NCI-H524 (cell line): ENCODE measurements at regions not wholly inside any gene's neighbourhood (a gene's known extent, or its start where the extent isn't known, plus 50 kb on each side); places are given as distances from the start of the nearest gene placed in this dataset.
A peak's percentile ranks its signal among the peaks of the same experiment; 100 is the strongest.

Experiments
- DNase-seq, 2 experiments: peaks; one replicate each; lab custom pipeline; 2025; lab: John Stamatoyannopoulos, UW

DNA sequence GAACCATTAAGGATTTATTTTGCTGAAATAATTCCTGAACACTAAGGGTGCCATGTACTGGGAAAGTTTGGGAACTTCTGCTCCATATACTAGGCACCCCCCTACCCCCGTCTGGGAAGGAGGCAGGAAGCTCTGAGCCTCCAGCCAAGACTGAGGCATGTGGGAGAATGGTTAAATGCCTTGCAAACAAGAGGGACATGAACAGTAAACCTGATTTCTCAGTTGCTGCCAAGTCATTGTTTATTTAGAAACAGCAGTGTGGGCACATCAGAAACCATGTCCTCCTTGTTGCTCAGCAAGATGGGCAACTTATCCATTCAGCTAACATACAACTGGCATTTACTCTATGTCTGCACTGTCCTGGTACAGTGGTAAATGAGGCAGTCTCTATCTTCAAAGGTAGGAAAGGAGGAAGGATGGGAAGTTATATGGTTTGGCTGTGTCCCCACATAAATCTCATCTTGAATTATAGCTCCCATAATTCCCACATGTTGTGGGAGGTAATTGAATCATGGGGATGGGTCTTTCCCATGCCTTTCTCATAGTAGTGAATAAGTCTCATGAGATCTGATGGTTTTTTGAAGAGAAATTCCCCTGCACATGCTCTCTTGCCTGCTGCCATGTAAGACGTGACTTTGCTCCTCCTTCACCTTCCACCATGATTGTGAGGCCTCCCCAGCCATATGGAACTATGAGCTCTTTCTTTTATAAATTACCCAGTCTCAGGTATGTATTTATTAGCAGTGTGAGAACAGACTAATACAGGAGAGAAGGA lies 459.1 kb downstream of the MIAT start:
- DNase-seq: no peak

DNA sequence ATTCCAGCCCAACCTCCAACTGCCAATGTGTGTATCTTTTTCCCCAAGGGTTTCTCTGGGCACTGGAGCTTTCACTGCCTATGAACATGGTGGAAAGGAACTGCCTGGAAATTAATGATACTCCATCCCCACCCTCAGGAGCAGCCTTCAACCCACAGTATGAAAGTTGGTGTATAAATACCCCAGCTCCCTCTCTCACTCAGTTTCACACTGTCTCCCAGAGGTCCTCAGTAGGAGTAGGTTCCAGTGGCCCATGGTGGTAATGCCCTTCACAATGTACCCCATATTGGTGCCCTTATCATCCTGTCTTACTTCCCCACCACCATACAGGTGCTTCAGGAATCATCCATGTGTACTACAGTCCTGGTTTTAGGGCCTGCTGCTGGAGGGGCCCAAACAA lies 462.6 kb downstream of the MIAT start:
- no peak for DNase-seq

DNA sequence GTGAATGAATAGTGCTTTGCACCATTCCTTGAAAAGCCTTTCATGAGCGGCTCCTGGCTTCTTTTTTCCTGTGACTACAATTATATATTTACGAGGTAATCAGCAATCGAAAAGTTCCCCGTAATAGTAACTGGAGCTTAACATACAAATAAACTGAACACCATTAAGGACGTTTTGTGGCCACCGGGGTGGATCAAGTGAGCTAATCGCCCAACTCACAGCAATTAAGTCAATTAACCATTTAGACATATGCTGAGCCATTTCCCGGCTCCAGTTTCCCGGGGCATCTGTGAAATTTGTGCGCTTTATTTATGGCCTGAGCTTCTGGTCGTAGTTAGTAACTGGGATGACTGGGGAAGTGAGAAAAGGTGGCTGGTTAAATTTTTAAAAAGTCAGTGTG lies 465.2 kb downstream of the MIAT start:
- peak; percentile 74 to 91 for DNase-seq

DNA sequence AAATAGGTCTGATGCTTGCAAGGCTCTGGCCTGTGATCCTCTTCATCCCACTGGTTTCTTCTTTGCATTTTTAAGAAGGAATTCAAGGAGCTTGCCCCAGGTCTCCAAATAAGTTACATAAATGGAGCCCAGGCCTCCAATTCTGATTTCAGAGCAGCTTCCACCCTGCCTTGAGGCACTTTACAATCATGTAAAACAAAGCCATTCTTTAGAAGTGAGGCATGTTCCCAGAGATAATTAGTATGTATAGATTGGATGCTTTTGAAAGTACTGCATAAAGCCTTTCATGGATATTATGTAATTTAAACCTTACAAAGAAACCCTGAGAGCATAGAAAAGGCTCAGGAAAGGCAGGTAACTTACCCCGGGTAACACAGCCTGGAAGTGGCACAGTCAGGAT lies 466.5 kb downstream of the MIAT start:
- no peak for DNase-seq

DNA sequence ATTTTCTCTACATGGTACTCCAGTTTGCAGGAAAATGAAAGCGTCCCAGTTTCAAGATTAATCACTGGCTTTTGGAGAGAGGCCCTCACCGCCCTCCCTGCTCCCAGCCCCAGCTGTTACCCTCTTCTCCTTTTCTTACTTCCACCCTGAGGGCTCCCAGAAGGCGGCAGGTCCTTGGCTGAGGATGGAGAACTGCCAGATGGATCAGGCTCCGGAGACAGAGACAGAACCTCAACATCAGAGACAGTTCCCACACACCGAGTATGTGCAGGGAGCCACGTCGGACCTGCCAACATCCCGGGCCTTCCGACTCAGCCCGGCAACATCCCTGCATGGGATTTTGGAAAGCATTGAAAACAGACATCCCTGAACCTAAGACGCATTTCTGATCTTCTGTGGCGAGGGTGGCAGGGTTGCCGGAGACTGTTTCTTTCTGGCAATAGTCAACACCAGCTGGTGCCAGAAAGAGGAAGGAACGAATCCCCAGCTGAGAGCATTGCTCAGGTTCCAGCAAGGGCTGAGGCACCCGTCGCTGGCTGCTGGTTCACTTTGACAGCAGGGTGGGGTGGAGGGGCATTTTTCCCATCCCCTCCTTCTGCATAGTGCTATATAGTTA lies 467.1 kb downstream of the MIAT start:
- peak; percentile 96 to 98 for DNase-seq

DNA sequence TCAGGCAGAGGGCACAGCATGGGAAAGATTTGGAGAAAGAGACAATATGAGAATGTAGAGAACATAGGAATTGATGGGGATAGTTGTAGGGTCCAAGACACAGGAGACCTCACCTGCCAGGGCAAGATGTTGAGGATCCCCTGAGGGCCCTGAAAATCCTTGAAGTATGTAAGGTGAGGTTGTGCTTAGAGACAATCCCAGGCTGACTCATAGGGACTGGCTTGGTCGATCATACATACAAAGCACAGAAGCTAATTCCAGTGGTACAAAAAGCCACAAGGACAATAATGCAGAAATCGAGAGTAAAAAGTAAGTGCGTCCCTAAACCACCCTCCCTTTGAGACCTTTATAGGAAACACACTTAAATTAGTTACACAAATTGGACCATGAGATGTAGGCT lies 468.2 kb downstream of the MIAT start:
- DNase-seq: no peak

DNA sequence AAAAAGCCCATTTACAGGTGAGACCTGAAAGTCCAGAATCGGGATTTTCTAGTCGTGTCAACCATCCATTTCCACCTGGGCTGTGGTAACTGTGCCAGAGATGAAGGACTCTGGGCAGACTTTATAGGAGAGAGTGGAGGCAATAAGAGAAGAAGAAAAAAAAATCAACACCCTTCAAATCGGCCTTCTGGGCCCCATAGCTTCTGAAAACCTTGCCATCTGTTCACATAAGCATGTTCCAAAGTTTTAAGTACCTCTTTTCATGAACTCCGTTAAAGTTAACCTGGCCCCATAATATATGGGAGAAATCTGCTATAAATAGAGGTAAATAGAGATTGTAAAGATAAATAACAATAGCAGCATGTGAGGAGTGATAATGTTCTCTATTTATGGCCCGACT lies 470.5 kb downstream of the MIAT start:
- DNase-seq: peak; percentile 58 to 76

DNA sequence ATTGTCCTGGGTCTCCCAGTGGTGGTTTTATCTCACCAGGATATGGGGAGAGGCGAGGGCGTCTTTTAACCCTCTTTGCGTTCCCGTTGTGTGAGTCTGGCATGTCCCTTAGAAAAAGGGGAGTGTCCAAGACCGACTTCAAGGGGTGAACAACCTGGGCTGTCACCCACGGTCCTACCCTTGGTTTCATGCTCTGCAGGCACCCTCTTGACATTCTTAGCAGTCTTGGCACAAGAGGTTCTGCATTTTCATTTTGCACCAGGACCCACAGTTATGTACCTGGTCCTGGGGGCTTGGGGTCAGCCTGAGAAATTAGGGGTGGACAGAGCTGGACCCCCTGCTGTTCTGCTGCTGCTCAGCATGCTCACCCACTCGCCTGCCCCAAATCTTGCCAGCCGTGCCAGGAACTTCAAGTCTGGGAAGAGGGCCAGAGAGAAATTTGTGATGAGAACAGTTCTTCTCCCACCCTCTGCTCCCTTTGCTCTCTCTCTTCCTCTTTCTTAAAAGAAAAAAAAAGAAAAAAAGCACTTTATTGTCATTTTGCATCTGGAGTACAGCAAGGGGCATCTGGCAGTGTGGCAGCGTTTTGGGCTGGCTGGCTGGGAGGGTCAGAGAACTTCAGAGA lies 471.2 kb downstream of the MIAT start:
- peak in 1 of 2 experiments; percentile 46 for DNase-seq

DNA sequence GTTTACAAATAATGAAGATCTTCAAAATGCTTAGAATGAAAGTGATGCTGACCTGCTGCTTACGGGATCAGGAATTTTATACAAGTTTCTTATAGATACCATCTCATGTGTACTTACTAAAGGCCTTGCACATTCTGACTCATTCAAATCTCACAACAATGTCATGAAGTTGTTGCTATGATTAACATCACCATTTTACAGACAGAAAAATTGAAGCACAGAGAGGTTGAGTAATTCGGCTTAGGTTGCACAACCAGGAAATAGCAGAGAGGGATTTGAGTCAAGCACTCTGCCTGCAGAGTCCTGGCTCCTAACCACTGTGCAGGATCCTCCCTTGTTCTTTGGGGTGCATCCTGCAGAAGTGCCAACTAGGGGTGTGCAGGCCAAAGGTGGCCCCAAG lies 471.9 kb downstream of the MIAT start:
- DNase-seq: no peak

DNA sequence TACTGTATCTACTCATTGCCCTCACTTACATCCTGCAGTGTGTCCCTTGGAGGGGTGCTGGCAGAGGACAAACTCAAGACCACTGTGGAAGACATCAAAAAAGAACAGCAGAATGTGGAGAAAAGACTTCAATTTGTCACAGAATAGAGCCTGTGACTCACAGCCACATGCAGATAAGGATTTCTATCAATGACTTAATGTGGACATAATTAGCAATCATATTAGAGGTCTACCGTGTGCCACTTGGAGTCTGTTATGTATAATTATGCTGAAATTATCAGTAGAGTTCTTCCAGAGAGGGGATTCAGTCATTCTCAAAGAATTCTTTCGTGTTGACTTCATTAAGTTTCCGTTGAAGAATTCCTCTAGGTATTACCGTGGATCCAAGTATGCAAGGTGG lies 473.5 kb downstream of the MIAT start:
- no peak for DNase-seq

DNA sequence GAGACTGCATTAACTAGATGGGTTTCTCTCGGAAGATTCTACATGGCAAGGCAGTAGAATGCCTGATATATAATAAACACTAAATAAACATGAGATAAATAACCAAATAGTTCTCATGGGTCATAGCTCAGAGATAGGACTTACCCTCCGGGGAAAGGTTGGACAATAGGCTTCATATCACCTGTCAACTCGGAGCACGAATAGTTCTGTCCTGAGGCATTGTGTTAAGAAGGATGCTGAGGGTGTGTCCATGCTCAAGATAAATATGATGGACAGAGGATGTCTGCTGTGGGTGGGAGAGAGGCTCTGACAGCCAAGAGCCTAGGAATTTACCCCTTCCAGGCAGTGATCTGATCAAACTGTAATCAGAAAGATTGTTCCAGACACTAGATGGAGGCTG lies 474.0 kb downstream of the MIAT start:
- DNase-seq: no peak

DNA sequence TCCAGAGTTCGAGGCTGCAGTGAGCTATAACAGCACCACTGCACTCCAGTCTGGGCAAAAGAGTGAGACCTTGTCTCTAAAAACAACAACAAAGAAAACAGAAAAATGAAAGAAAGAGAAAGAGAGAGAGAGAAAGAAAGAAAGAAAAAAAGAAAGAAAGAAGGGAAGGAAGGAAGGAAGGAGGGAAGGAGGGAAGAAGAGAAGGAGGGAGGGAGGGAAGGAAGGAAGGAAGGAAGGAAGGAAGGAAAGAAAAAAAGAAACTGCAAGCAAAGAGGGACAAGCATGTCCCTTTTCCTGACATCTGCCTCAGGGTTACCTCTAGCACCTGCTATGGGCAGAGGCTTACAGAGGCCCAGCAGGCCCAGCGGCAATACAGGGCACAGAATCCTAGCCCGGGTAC lies 475.0 kb downstream of the MIAT start:
- no peak for DNase-seq

DNA sequence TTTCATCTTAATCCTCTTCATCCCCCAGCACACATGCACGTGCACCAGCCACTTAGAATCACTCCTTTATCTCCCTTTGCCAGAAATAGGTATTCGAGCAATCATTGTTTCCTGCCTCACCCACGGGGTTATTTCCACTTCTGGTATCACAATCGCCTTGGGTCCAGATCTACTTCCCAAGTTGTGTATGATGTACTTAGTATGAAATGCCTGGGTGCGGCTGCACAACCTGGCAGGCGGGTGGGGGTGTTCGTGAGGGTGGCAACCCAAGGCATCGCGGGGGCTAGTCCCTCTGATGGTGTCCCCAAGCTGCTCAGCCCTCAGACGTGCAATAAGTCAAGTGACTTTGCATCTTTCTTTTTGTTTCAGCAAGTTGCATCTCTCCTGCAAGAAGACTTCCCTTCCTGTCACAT lies 475.6 kb downstream of the MIAT start:
- DNase-seq: no peak

DNA sequence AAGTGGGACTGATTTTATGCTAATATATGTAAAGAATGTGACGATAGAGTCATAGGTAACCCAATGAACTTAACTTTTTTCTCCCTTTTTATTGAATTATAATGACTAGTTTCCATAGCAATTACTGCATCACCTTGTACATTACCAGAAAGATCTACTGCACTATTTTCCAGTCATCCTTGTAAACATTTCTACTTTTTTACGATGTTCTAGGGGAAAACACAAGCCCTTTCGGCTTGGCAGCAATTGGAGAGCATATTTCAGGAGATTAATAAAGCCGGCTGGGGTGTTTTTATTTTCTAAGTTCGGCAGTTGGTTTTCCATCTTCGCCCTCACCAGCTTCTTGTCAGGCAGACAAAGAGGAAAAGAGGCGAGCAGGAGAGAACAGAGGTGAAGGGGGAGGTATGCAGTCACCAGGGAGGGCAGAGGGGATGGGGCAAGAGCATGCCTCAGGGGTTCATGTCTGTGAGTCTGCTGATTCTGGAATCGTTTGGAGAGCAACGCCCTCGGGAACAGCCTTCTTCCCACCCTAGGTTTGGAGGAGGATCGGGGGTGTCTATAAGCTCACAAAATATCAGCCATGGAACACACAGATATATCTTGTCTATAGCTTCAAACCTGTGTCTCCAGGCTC lies 476.4 kb downstream of the MIAT start:
- no peak for DNase-seq

DNA sequence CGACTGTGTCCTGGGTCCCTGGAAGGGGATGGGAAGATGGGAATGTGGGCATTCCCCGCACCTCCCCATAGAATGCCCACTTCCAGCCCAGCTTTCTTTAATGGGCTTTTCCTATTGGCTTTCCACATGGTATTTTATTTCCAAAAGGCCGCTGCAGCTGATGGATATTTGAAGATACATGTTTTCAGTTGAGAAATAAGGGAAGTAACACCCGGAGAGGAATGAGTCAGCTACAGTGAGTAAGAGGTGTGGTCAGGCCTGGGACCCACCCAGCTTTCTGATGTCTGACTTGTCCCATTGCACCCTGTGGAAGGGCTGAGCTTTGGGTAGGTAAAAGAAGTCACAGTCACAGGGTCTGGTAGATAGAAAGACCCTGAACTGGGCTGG lies 476.9 kb downstream of the MIAT start:
- no peak for DNase-seq

DNA sequence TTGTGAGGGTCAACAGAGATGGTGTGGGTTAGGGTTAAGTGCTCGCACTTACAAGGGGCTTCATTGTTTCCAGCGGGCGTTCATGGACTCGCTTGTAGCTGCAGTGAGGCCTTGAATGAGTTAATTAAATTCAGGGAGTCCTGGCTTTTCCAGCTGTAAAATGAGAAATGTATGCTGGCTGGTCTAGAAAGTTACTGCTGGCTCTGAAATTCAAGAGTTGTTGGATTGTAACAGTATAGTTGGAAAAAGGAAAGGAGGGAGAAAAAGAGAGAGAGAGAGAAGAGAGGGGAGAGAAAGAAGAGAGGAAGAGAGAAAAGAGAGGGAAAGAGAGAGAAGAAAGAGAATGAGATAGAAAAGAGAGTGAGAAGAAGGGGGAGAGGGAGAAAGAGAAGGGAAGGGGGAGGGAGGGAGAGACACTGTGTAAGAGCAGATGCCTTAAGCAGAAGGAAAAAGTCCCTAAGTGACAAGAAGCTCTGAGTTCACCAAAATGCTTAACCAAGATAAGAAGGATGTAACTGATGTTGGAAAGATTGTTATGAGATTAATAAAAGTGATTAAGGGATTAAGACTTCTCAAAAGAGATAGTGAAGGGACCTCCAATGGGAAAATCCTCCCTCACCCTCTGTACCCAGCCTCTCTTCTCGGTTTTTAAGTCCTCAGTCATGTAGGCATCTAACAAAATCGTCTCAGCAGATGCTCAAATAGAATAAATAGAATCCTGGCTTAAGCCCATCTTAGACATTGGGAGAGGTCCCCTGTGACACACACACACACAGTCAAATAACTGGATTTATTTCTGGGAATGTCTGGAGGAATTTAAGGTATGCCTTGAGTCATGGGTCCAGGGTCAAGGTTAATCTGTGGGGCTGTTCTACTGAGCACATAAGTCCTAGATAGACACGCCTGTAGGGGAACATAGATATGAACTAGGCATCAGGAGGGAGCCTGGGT lies 477.9 kb downstream of the MIAT start:
- DNase-seq: peak; percentile 43 to 92

DNA sequence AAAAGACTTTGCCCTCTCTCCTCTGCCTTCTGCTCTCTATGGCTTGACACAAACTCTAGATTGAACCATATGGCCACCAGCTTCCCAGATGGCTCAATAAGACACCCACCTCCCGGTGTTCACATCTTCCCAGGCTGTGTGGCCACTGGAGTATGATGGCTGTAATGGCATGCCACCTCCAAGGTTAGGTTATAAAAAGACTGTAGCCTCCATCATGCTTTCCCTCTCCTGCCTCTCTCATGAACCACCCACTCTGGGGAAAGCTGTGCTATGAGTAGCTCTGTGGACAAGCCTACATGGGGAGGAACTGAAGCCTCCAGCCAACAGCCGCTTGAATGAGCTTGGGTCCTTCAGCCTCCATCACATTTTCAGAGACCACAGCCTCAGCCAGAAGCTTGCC lies 479.2 kb downstream of the MIAT start:
- peak; percentile 32 to 72 for DNase-seq

DNA sequence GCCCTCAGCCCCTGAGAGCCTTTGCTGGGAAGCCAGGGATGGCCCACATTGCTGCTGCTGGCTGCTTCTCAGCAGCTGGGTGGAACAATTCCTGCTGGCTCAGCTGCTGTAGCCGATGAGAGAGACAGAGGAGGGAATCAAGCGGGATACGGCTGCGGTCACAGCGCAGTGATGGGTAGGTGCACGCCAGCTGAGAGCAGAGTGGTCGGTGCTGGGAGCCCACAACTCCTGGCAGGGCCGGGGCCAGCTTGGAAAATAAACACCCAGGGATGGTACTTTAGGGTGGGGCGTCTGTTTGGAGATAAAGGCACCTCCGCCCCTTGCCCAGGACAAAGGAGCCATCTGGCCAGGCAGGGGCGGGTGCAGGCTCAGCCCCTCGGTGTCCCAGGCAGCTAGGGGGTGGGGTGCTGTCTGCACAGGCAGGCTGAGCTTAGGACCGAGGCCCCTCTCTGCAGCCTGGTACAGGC lies 480.5 kb downstream of the MIAT start:
- DNase-seq: peak; percentile 59 to 67

DNA sequence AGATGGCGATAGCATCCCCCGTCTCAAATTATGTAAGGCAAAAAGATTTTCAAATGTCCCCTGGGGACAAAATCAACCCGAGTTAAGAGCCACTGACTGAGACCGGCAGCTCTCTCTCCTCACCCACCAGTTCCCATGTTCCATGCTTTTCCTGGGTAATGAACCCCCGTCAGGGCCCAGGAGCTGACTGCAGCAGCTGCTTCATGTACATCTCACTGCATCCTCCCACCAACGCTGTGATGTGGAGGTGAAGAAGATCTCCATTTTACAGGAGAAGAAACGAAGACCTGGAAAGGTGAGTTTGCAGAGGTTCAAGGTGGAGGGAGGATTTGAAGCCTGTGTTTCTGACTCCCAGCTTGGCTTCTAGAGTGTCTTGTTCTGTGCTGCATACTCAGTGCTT lies 481.1 kb downstream of the MIAT start:
- no peak for DNase-seq

DNA sequence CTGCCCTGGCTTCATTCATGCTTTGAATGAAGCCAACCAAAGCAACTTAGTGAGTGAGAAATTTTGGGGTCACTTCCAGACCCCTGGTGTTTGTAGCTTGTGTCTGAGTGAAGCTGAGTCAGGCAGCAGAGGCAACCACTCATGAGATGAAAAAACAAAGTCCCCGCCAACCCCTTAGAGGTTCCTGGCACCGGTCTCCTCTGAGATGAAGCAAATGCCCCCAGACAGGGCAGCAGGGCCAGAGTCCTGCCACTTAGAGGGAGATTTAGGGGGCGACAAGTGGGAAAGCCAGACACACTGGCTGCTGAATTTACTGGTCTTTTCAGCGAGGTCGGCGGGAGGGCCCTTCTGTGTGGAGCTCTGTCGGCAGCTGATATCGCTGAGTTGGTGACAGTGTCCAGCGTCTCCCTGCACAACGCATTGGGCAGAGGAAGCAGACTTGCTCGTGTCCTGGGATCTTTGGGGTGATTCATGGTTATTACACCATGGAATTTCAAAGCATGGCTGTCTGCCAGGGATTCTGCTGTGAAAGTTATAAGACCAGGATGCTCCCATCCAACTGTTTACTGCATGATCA lies 482.6 kb downstream of the MIAT start:
- no peak for DNase-seq

DNA sequence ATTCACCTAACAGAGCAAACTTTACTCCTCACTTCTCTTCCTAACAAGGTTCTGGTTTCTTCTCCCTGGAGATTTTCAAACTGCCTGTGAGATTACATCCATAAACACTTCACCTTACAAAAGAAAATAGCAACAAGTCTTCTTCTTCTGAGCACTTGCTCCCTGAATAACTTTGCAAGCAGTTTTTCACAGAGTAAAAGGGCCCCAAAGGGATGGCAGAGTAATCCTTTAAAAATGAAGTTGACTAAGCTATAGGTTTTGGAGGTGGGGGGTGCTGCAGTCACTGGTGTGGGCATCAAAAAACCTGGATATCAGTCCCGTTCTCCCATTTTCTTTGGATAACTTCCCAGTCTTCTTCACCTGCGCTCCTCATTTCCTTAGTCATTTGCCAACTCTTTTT lies 484.9 kb downstream of the MIAT start:
- DNase-seq: no peak
